ENCODE measurements at regions not wholly inside any gene's neighbourhood (a gene's known extent, or its start where the extent isn't known, plus 50 kb on each side); places are given as distances from the start of the nearest gene placed in this dataset.

GRCh38 chr11:45078236-45079074 is 68.0 kb upstream of the PRDM11 start:
- no peak for TF ChIP-seq EZH2 (IDR thresholded peaks at IDR 0.05; ENCODE audit: borderline replicate concordance, insufficient read depth, low read depth, low read length, poor library complexity, severe bottlenecking)
- no peak for TF ChIP-seq CTCF (IDR thresholded peaks at IDR 0.05)
- H3K79me2 ChIP-seq (ENCODE audit: control insufficient read depth, insufficient read depth, low read length), result no peaks in the 10 kb centered on the region
- ATAC-seq (ENCODE audit: low read depth), result no peak
- ChIA-PET CTCF (interaction anchor here (0.7 to 7.4 kb wide), 6 partner anchors 26 to 152 kb away, joined by 3 to 41 read pairs (median 15); no protein-coding TSS in a partner anchor), POLR2A (interaction anchor here (0.7 to 2.5 kb wide), 4 partner anchors 8 to 180 kb away, joined by 6 to 9 read pairs (median 8); no protein-coding TSS in a partner anchor)
- H3K27ac ChIP-seq (ENCODE audit: low read length in 2 of 2), result no peak overlapping the region
- H3K9me3 Mint-ChIP-seq (ENCODE audit: insufficient read depth), result no peaks in the 10 kb centered on the region
- H3K36me3 ChIP-seq (replicated peaks in 1 of 2; ENCODE audit: control extremely low read depth in 1 of 2, control insufficient read depth in 1 of 2, extremely low read depth in 1 of 2, insufficient read depth in 2 of 2, low read length in 1 of 2), result no peaks in the 10 kb centered on the region
- peak overlapping the region; percentile 68 for H3K4me2 ChIP-seq (replicated peaks; ENCODE audit: low read depth, low read length, poor library complexity, severe bottlenecking)
- peak overlapping the region; percentile 82 for H3K27ac Mint-ChIP-seq
- H2AFZ ChIP-seq (ENCODE audit: insufficient read depth, low read depth, low read length, poor library complexity, severe bottlenecking), result no peak overlapping the region
- H3K4me3 ChIP-seq (ENCODE audit: control extremely low read depth in 1 of 5, extremely low read depth in 1 of 5, insufficient read depth in 1 of 5, low read depth in 2 of 5, low read length in 4 of 5), result no peak overlapping the region
- H3K27me3 ChIP-seq (replicated peaks in 1 of 4; ENCODE audit: control extremely low read depth in 1 of 4, control insufficient read depth in 3 of 4, insufficient read depth in 4 of 4, low read length in 3 of 4), result no peaks in the 10 kb centered on the region
- no peak for DNase-seq
- peak overlapping the region; percentile 44 for H3K4me3 Mint-ChIP-seq
- H3K4me1 Mint-ChIP-seq, result peaks cover 79% of the 10 kb centered on the region
- WGBS (ENCODE audit: insufficient coverage), result 93% methylated on average over 14 of the region's 16 CpGs
- intact Hi-C loops (cut with micrococcal nuclease), result no loop called here
- H3K9me3 ChIP-seq (ENCODE audit: control extremely low read depth in 1 of 3, control insufficient read depth in 2 of 3, insufficient read depth in 1 of 3, low read length in 2 of 3), result peaks cover 0 to 8% (median 3%) of the 10 kb centered on the region in 3 donors
- peaks cover 55 to 74% of the 10 kb centered on the region in 2 donors for H3K4me1 ChIP-seq (ENCODE audit: control insufficient read depth in 2 of 2, insufficient read depth in 2 of 2, low read length in 2 of 2)
- no peaks in the 10 kb centered on the region for H4K20me1 ChIP-seq (ENCODE audit: control insufficient read depth, insufficient read depth, low read length, poor library complexity, severe bottlenecking)
- no peak overlapping the region for H3K9ac ChIP-seq (ENCODE audit: low read length)
- H3K27me3 Mint-ChIP-seq, result no peaks in the 10 kb centered on the region

GRCh38 chr11:45079075-45079444 is 67.4 kb upstream of the PRDM11 start:
- Histone ChIP-seq H3K4me1 (ENCODE audit: control insufficient read depth in 2 of 2, insufficient read depth in 2 of 2, low read length in 2 of 2) (peaks cover 55 to 74% of the 10 kb centered on the region in 2 donors), H3K27ac (ENCODE audit: low read length in 2 of 2) (peak overlapping the region in 1 of 2 donors; percentile 73)
- 8% methylated on average over 2 of the region's 4 CpGs for WGBS (ENCODE audit: insufficient coverage)

More at GRCh38 chr11:45079075-45079444, 67.4 kb upstream of the PRDM11 start:
- no peaks in the 10 kb centered on the region for H3K27me3 Mint-ChIP-seq
- no peak overlapping the region for H3K9ac ChIP-seq (ENCODE audit: low read length)
- CTCF ChIA-PET, result interaction anchor here (1.6 to 7.4 kb wide), 5 partner anchors 25 to 152 kb away, joined by 6 to 41 read pairs (median 22); no protein-coding TSS in a partner anchor
- TF ChIP-seq EZH2 (IDR thresholded peaks at IDR 0.05; ENCODE audit: borderline replicate concordance, insufficient read depth, low read depth, low read length, poor library complexity, severe bottlenecking) (no peak), CTCF (IDR thresholded peaks at IDR 0.05) (no peak)
- intact Hi-C loops (cut with micrococcal nuclease), result no loop called here
- no peaks in the 10 kb centered on the region for H4K20me1 ChIP-seq (ENCODE audit: control insufficient read depth, insufficient read depth, low read length, poor library complexity, severe bottlenecking)
- H3K4me2 ChIP-seq (replicated peaks; ENCODE audit: low read depth, low read length, poor library complexity, severe bottlenecking), result peak overlapping the region; percentile 68
- peaks cover 79% of the 10 kb centered on the region for H3K4me1 Mint-ChIP-seq
- ATAC-seq (ENCODE audit: low read depth), result no peak
- H3K27me3 ChIP-seq (replicated peaks in 1 of 4; ENCODE audit: control extremely low read depth in 1 of 4, control insufficient read depth in 3 of 4, insufficient read depth in 4 of 4, low read length in 3 of 4), result no peaks in the 10 kb centered on the region
- no peaks in the 10 kb centered on the region for H3K79me2 ChIP-seq (ENCODE audit: control insufficient read depth, insufficient read depth, low read length)
- no peak overlapping the region for H3K4me3 ChIP-seq (ENCODE audit: control extremely low read depth in 1 of 5, extremely low read depth in 1 of 5, insufficient read depth in 1 of 5, low read depth in 2 of 5, low read length in 4 of 5)
- peaks cover 0 to 8% (median 3%) of the 10 kb centered on the region in 3 donors for H3K9me3 ChIP-seq (ENCODE audit: control extremely low read depth in 1 of 3, control insufficient read depth in 2 of 3, insufficient read depth in 1 of 3, low read length in 2 of 3)
- DNase-seq, result peak; percentile 33
- no peak overlapping the region for H2AFZ ChIP-seq (ENCODE audit: insufficient read depth, low read depth, low read length, poor library complexity, severe bottlenecking)
- H3K9me3 Mint-ChIP-seq (ENCODE audit: insufficient read depth), result no peaks in the 10 kb centered on the region
- no peaks in the 10 kb centered on the region for H3K36me3 ChIP-seq (replicated peaks in 1 of 2; ENCODE audit: control extremely low read depth in 1 of 2, control insufficient read depth in 1 of 2, extremely low read depth in 1 of 2, insufficient read depth in 2 of 2, low read length in 1 of 2)
- POLR2A ChIA-PET, result interaction anchor here (0.7 to 2.5 kb wide), 4 partner anchors 9 to 180 kb away, joined by 6 to 9 read pairs (median 8); no protein-coding TSS in a partner anchor
- peak overlapping the region; percentile 44 for H3K4me3 Mint-ChIP-seq
- H3K27ac Mint-ChIP-seq, result peak overlapping the region; percentile 82
